IMR-90 (cell line): ENCODE measurements at regions not wholly inside any gene's neighbourhood (a gene's known extent, or its start where the extent isn't known, plus 50 kb on each side); places are given as distances from the start of the nearest gene placed in this dataset.

ENCODE experiments used
- CEBPB ChIP-seq: IDR thresholded peaks from 2 replicates; pipeline ENCODE4 v1.6.1; 2012; ENCODE audit warnings: low read depth, low read length, improper control_type of control experiment
- CTCF ChIP-seq: conservative IDR thresholded peaks from 2 replicates; pipeline ENCODE4 v1.5.1; 2012; ENCODE audit warnings: mild to moderate bottlenecking, low read depth, low read length, improper control_type of control experiment
- POLR2A ChIP-seq: IDR thresholded peaks from 2 replicates; pipeline ENCODE4 v1.6.1; 2012; ENCODE audit warnings: mild to moderate bottlenecking, low read depth, low read length

- TF ChIP-seq CTCF (no peak), CEBPB (no peak), POLR2A (no peak)
These were observed 119.0 kb downstream of the TRIB2 start for GRCh38 chr2:12835733-12836132.
